BLaER1 treated with 17β-estradiol and CSF1 and Interleukin-3, amounts not matched to agents 10 nM and 100 nM (cell line): ENCODE measurements at regions not wholly inside any gene's neighbourhood (a gene's known extent, or its start where the extent isn't known, plus 50 kb on each side); places are given as distances from the start of the nearest gene placed in this dataset.
"Not testable (repeated sequence)": the region's sequence is repeated elsewhere in the genome, so short reads cannot be mapped to it uniquely, and the experiment has no call there.

Experiments used
- H3K27ac ChIP-seq, 11 experiments: shearing (Covaris generic); formaldehyde crosslinking; 2 replicates each; pipeline ENCODE4 v1.8.1; 2022
- H3K27me3 ChIP-seq, 11 experiments: shearing (Covaris generic); formaldehyde crosslinking; 2 replicates each; pipeline ENCODE4 v1.8.1; 2022
- H3K36me3 ChIP-seq, 11 experiments: shearing (Covaris generic); formaldehyde crosslinking; 2 replicates each; pipeline ENCODE4 v1.8.1; 2022
- H3K4me1 ChIP-seq, 10 experiments: shearing (Covaris generic); formaldehyde crosslinking; 2 replicates each; pipeline ENCODE4 v1.8.1; 2022
- H3K4me2 ChIP-seq, 11 experiments: shearing (Covaris generic); formaldehyde crosslinking; 2 replicates each; pipeline ENCODE4 v1.8.1; 2022
- H3K4me3 ChIP-seq, 10 experiments: shearing (Covaris generic); formaldehyde crosslinking; 2 replicates each; pipeline ENCODE4 v1.8.1; 2022
- H3K9ac ChIP-seq, 11 experiments: shearing (Covaris generic); formaldehyde crosslinking; 2 replicates each; pipeline ENCODE4 v1.8.1; 2022
- H3K9me3 ChIP-seq, 11 experiments: shearing (Covaris generic); formaldehyde crosslinking; replicated peaks in 1 of 11; 2 replicates each; pipeline ENCODE4 v1.8.1; 2022
- H4K20me1 ChIP-seq, 11 experiments: shearing (Covaris generic); formaldehyde crosslinking; 2 replicates each; pipeline ENCODE4 v1.8.1; 2022
- Cebpa-rat ChIP-seq, 11 experiments: shearing (Covaris generic); IDR thresholded peaks; 2 replicates each; pipeline ENCODE4 v1.8.1; 2022

DNA sequence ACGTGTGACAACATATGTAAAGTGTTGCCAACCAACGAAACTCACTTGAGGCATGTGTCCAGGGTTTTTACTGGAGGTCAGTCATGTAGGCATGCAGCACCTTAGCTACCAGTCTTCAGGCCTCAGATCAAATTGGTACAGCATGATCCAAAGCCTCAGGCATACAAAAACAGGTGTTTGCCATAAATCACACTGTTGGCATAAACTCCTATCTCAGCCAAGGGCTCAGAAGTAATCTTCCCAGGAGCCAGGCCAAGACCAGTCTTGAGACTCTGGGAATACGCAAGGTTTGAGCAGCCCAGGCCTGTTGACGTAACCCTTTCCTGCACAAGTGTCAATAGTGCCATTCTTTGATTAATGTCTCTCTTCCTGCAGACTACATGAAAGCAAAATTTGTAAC is 163.5 kb downstream of the PRL start:
- Histone ChIP-seq H3K4me1 (no peaks in the 10 kb centered on the region), H4K20me1 (no peaks in the 10 kb centered on the region), H3K4me3 (no peak overlapping the region), H3K9me3 (peaks cover 17 to 62% (median 48%) of the 10 kb centered on the region in 11 experiments), H3K27me3 (no peaks in the 10 kb centered on the region), H3K27ac (no peak overlapping the region), H3K4me2 (no peak overlapping the region), H3K36me3 (peaks cover 0 to 78% (median 62%) of the 10 kb centered on the region in 11 experiments; a peak in 15 of 22 replicates), H3K9ac (no peak overlapping the region)
- TF ChIP-seq Cebpa-rat (IDR thresholded peaks at IDR 0.05) = no peak

DNA sequence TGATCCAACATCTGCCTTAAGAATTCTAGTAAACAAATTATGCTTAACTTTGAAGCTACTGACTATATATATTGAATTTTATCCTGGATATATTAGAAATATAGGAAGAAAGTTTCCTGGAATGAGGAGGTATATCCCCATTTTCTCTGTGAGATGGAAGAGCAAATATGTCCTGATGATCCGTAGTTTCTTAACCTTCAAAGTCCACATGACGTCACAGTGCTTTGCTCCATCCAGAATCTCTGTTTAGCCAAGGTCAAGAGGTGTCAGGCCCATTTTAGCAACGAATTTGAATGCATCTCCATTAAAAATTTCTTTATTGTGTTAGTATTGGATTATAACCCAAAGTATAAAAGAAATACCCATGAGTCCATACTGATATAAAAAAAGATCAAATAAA is 162.5 kb downstream of the PRL start:
- Histone ChIP-seq H3K36me3 (peaks cover 0 to 75% (median 53%) of the 10 kb centered on the region in 11 experiments; a peak in 15 of 22 replicates), H4K20me1 (no peaks in the 10 kb centered on the region), H3K4me2 (no peak overlapping the region), H3K27ac (no peak overlapping the region), H3K9me3 (peaks cover 17 to 53% (median 40%) of the 10 kb centered on the region in 11 experiments), H3K4me3 (no peak overlapping the region), H3K9ac (no peak overlapping the region), H3K4me1 (no peaks in the 10 kb centered on the region), H3K27me3 (no peaks in the 10 kb centered on the region)
- TF ChIP-seq Cebpa-rat (IDR thresholded peaks at IDR 0.05) = no peak

- Histone ChIP-seq H3K4me2 (no peak overlapping the region), H4K20me1 (no peaks in the 10 kb centered on the region), H3K27ac (no peak overlapping the region), H3K9me3 (peaks cover 16 to 42% (median 37%) of the 10 kb centered on the region in 11 experiments), H3K4me1 (no peaks in the 10 kb centered on the region), H3K4me3 (no peak overlapping the region), H3K27me3 (no peaks in the 10 kb centered on the region), H3K36me3 (peaks cover 0 to 64% (median 48%) of the 10 kb centered on the region in 11 experiments; a peak in 15 of 22 replicates), H3K9ac (no peak overlapping the region)
- TF ChIP-seq Cebpa-rat (IDR thresholded peaks at IDR 0.05) = no peak
Measured at GRCh38 chr6:22135395-22135794, 161.4 kb downstream of the PRL start.

DNA sequence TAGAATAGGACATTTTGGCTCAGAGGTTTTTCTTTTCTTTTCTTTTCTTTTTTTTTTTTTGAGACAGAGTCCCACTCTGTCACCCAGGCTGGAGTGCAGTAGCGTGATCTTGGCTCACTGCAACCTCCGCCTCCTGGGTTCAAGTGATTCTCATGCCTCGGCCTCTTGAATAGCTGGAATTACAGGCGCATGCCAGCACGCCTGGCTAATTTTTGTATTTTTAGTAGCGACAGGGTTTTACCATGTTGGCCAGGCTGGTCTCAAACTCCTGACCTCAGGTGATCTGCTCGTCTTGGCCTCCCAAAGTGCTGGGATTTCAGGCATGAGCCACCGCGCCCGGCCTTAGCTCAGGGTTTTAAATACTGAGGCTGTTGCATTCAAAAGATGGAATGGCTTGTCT is 156.1 kb downstream of the PRL start:
- H3K9me3 ChIP-seq, H3K27me3 ChIP-seq, H3K4me3 ChIP-seq, H3K9ac ChIP-seq, H4K20me1 ChIP-seq, H3K4me2 ChIP-seq: not testable (repeated sequence)
- H3K4me1 ChIP-seq = peaks cover 0 to 10% (median 6%) of the 10 kb centered on the region in 10 experiments; a peak in 16 of 20 replicates
- peak overlapping the region in 1 of 11 experiments; percentile 33; a peak in 1 of 22 replicates for H3K27ac ChIP-seq
- peaks cover 0 to 24% (median 7%) of the 10 kb centered on the region in 11 experiments; a peak in 6 of 22 replicates for H3K36me3 ChIP-seq

DNA sequence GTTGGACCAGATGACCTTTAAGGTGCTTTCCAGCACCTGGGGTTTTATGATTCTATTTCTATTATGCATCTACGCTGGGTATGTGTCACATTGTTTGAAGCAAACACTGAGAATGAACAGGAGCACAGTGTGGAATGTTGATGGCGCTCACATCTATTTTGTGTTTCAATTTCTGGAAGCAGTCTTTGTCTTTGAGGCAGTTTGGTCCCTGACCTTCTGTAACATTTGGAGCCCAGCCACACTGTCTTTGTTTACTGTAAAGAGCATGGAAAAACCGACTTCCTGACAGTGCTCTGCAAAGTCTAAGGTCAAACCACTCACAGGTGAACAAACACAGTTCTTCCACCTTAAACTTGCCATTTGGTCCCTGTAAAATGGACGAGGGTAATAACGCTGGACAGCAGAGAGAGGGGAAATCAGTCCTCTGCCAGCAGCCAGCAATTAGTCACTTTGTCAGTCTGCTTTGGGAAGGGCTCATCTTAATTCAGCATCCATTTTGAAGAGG is 155.5 kb downstream of the PRL start:
- Histone ChIP-seq H4K20me1 (no peaks in the 10 kb centered on the region), H3K9ac (no peak overlapping the region), H3K4me1 (peaks cover 4 to 16% (median 12%) of the 10 kb centered on the region in 10 experiments), H3K9me3 (no peaks in the 10 kb centered on the region), H3K4me3 (no peak overlapping the region), H3K36me3 (peaks cover 0 to 19% (median 1%) of the 10 kb centered on the region in 11 experiments; a peak in 6 of 22 replicates), H3K4me2 (no peak overlapping the region), H3K27ac (peak overlapping the region in 2 of 11 experiments; percentile 30 to 33; a peak in 3 of 22 replicates), H3K27me3 (no peaks in the 10 kb centered on the region)
- TF ChIP-seq Cebpa-rat (IDR thresholded peaks at IDR 0.05) = no peak

GRCh38 chr6:22142856-22143255 is 154.0 kb downstream of the PRL start:
- H3K4me2 ChIP-seq = no peak overlapping the region
- no peak for TF ChIP-seq Cebpa-rat (IDR thresholded peaks at IDR 0.05)
- H3K27ac ChIP-seq = peak overlapping the region in 2 of 11 experiments; percentile 19 to 30; a peak in 1 of 22 replicates

GRCh38 chr6:22145376-22145775 is 151.5 kb downstream of the PRL start:
- Histone ChIP-seq H3K4me1 (peaks cover 41 to 56% (median 53%) of the 10 kb centered on the region in 10 experiments), H3K9me3 (no peaks in the 10 kb centered on the region), H3K4me2 (peak overlapping the region in 8 of 11 experiments; percentile 70 to 92 (median 80); a peak in 14 of 22 replicates), H3K9ac (peak overlapping the region in 5 of 11 experiments; percentile 67 to 79 (median 72); a peak in 7 of 22 replicates), H3K27me3 (no peaks in the 10 kb centered on the region), H4K20me1 (no peaks in the 10 kb centered on the region), H3K4me3 (no peak overlapping the region), H3K36me3 (peaks cover 0 to 14% (median 0%) of the 10 kb centered on the region in 11 experiments; a peak in 1 of 22 replicates), H3K27ac (peak overlapping the region in 8 of 11 experiments; percentile 95 to 99 (median 98); a peak in 14 of 22 replicates)
- TF ChIP-seq Cebpa-rat (IDR thresholded peaks at IDR 0.05) = no peak

More at GRCh38 chr6:22142856-22143255, 154.0 kb downstream of the PRL start:
- Histone ChIP-seq H3K27me3 (no peaks in the 10 kb centered on the region), H4K20me1 (no peaks in the 10 kb centered on the region), H3K4me3 (no peak overlapping the region), H3K36me3 (peaks cover 0 to 19% (median 0%) of the 10 kb centered on the region in 11 experiments; a peak in 5 of 22 replicates), H3K4me1 (peaks cover 20 to 31% (median 27%) of the 10 kb centered on the region in 10 experiments), H3K9ac (no peak overlapping the region), H3K9me3 (no peaks in the 10 kb centered on the region)

DNA sequence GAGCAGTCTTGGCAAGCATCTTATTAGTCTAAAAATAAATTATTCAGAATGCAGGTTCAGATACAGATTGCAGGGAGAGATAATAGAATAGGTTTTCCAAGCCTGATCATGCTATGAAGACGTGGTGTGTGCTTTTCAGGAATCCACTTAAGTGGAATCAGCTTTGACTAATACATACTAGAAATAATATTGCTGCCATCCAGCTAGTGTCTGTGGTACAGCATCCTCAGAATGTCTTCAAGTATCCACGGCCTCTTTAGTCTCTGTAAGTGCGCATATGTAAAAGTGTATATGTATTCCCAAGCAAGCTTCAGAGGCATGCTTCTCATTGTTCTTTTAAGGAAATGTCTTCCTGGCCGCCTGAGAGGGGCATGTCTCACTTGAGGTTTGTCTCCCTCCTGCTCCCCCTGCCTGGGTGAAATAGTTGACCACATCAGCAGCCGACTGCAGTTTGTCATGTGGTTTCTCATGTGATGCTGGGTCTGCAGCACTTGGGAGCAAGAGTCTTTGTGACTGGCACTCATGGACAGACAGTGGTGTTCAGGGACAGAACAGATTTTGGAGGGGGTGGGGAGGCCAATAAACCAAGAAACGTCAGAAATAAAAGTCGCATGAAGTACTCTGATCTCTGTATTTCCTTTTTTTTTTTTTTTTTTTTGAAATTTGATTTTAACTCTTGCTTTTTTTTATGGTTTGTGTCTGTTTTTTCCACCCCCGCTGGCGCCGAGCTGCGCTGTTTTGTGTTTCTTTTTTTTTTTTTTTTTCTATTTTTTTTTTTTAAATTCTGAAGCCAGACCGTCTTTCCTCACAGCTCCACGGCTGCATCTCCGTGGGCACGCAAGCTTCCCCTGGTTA is 150.8 kb downstream of the PRL start:
- H3K36me3 ChIP-seq = peaks cover 0 to 12% (median 0%) of the 10 kb centered on the region in 11 experiments; a peak in 1 of 22 replicates
- H3K4me3 ChIP-seq = peak overlapping the region in 1 of 10 experiments; percentile 22; a peak in 1 of 20 replicates
- H4K20me1 ChIP-seq = no peaks in the 10 kb centered on the region
- H3K27me3 ChIP-seq = no peaks in the 10 kb centered on the region
- no peak for TF ChIP-seq Cebpa-rat (IDR thresholded peaks at IDR 0.05)
- H3K9me3 ChIP-seq = no peaks in the 10 kb centered on the region
- peaks cover 41 to 63% (median 59%) of the 10 kb centered on the region in 10 experiments for H3K4me1 ChIP-seq
- peak overlapping the region in 9 of 11 experiments; percentile 1 to 79 (median 70); a peak in 17 of 22 replicates for H3K9ac ChIP-seq
- peak overlapping the region in 9 of 11 experiments; percentile 63 to 99 (median 98); a peak in 17 of 22 replicates for H3K27ac ChIP-seq
- peak overlapping the region; percentile 68 to 92 (median 77) for H3K4me2 ChIP-seq

DNA sequence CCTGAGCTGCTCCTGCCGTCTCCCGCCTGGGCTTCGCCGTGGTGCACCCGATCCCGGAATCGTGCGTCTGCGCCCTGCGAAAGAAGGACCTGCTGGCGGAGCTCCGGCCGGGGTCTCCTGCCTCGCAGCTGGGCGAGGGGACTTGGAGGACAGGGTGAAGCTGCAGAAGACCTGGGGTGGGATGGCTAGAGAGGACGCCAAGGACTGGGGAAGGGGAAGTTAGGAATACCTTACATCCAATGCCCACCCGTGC is 150.2 kb downstream of the PRL start:
- Histone ChIP-seq H3K4me1 (peaks cover 41 to 67% (median 62%) of the 10 kb centered on the region in 10 experiments), H3K36me3 (0 out of 22 replicates have a peak, but pooled peaks cover 0 to 6% (median 0%) of the 10 kb centered on the region in 11 experiments), H3K4me2 (peak overlapping the region; percentile 68 to 92 (median 77)), H3K4me3 (peak overlapping the region in 4 of 10 experiments; percentile 1 to 22 (median 16); a peak in 4 of 20 replicates), H4K20me1 (no peaks in the 10 kb centered on the region), H3K27me3 (no peaks in the 10 kb centered on the region), H3K27ac (peak overlapping the region in 9 of 11 experiments; percentile 63 to 99 (median 98); a peak in 17 of 22 replicates), H3K9me3 (no peaks in the 10 kb centered on the region), H3K9ac (peak overlapping the region in 9 of 11 experiments; percentile 1 to 79 (median 70); a peak in 17 of 22 replicates)
- TF ChIP-seq Cebpa-rat (IDR thresholded peaks at IDR 0.05) = no peak
